K562 (cell line): ENCODE measurements at regions not wholly inside any gene's neighbourhood (a gene's known extent, or its start where the extent isn't known, plus 50 kb on each side); places are given as distances from the start of the nearest gene placed in this dataset.

Experiments
- ATF1 ChIP-seq, 2 experiments: fragments of 450-650 bp in 1 of 2; IDR thresholded peaks; 2 replicates each; pipeline ENCODE4 v1.6.1; 2016; ENCODE audit warnings: missing compliant biosample characterization in 1 of 2, missing genetic modification characterization in 1 of 2
- CEBPB ChIP-seq: fragments of 450-650 bp; IDR thresholded peaks from 2 replicates; pipeline ENCODE4 v1.6.1; 2016; ENCODE audit warnings: missing genetic modification characterization, missing compliant biosample characterization
- KDM1A ChIP-seq, 2 experiments: fragments of 450-650 bp; IDR thresholded peaks; 2 replicates each; pipeline ENCODE4 v1.6.1; 2016; ENCODE audit warnings: mild to moderate bottlenecking in 2 of 2
- KLF6 ChIP-seq: fragments of 250-450 bp; sonication (Bioruptor Pico); IDR thresholded peaks from 2 replicates; pipeline ENCODE4 v1.4.0; 2020; ENCODE audit warnings: mild to moderate bottlenecking, moderate library complexity, borderline replicate concordance
- ZNF121 ChIP-seq: sonication (generic); formaldehyde crosslinking; conservative IDR thresholded peaks from 2 replicates; pipeline ENCODE4 v1.8.0; 2022; ENCODE audit warnings: missing genetic modification reagents
- ZNF699 ChIP-seq: fragments of 250-450 bp; sonication (Bioruptor Pico); IDR thresholded peaks from 2 replicates; pipeline ENCODE4 v1.8.0; 2021; ENCODE audit warnings: mild to moderate bottlenecking, moderate library complexity; ENCODE audit not compliant: insufficient replicate concordance
- ZNF79 ChIP-seq: fragments of 250-450 bp; sonication (Bioruptor Pico); IDR thresholded peaks from 2 replicates; pipeline ENCODE4 v1.4.0; 2020; ENCODE audit warnings: low read depth, mild to moderate bottlenecking, moderate library complexity
- TF ChIP-seq, protein P1 (sequence below), 3 experiments: IDR thresholded peaks in 2 of 3; conservative IDR thresholded peaks in 1 of 3; 2 replicates each; pipeline ENCODE4 v1.5.1; 2011 to 2012; ENCODE audit warnings: low read length in 3 of 3, mild to moderate bottlenecking in 3 of 3, control low read depth in 2 of 3, improper control_type of control experiment in 1 of 3, inconsistent platforms in 1 of 3, low read depth in 1 of 3, mixed read lengths in 1 of 3, moderate library complexity in 1 of 3; ENCODE audit not compliant: insufficient read depth in 2 of 3
- TF ChIP-seq, protein P2 (sequence below), 2 experiments: fragments of 450-650 bp; formaldehyde crosslinking in 1 of 2; IDR thresholded peaks; 2 replicates each; pipeline versions ENCODE4 v1.4.0 to v1.6.1; 2014 to 2020; ENCODE audit warnings: mild to moderate bottlenecking in 2 of 2, borderline replicate concordance in 1 of 2, low read depth in 1 of 2
- TF ChIP-seq, protein P3 (sequence below), 2 experiments: fragments of 450-650 bp in 1 of 2; sonication (generic) in 1 of 2; formaldehyde crosslinking in 1 of 2; IDR thresholded peaks in 1 of 2; conservative IDR thresholded peaks in 1 of 2; 2 replicates each; pipeline versions ENCODE4 v1.6.1 to v1.8.1; 2016 to 2023; ENCODE audit warnings: mild to moderate bottlenecking in 2 of 2, moderate library complexity in 2 of 2, inconsistent platforms in 1 of 2, missing genetic modification reagents in 1 of 2

DNA sequence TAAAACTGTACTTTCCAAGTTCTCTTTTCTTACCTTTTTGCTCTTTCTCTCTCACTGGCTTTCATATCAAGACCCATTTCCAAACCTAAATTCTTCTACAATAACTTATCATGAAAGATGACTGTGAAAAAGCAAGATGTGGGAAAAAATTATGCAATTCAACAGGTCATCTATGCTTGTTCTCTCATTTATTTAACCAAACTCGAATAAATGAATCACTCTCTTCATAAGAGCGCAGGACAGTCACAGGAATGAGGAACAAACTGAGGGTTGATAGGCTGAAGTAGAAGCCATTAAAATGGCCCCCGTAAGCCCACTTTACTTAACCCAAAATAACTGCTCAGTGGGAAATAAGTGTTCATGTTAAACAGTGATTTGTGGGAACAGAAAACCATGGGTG lies 1289.7 kb upstream of the SORCS1 start:
- no peak for TF ChIP-seq KDM1A (IDR thresholded peaks at IDR 0.05)
- TF ChIP-seq CEBPB, result no peak
- no peak for TF ChIP-seq KLF6
- TF ChIP-seq, protein P1, sequence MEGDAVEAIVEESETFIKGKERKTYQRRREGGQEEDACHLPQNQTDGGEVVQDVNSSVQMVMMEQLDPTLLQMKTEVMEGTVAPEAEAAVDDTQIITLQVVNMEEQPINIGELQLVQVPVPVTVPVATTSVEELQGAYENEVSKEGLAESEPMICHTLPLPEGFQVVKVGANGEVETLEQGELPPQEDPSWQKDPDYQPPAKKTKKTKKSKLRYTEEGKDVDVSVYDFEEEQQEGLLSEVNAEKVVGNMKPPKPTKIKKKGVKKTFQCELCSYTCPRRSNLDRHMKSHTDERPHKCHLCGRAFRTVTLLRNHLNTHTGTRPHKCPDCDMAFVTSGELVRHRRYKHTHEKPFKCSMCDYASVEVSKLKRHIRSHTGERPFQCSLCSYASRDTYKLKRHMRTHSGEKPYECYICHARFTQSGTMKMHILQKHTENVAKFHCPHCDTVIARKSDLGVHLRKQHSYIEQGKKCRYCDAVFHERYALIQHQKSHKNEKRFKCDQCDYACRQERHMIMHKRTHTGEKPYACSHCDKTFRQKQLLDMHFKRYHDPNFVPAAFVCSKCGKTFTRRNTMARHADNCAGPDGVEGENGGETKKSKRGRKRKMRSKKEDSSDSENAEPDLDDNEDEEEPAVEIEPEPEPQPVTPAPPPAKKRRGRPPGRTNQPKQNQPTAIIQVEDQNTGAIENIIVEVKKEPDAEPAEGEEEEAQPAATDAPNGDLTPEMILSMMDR (IDR thresholded peaks at IDR 0.05 in 2 of 3, conservative IDR thresholded peaks at IDR 0.05 in 1 of 3; ENCODE audit: insufficient read depth in 2 of 3, low read depth in 1 of 3, low read length in 3 of 3), result no peak
- TF ChIP-seq ATF1 (CRISPR knock-in tag; IDR thresholded peaks at IDR 0.05), result no peak
- no peak for TF ChIP-seq ATF1 (tag; IDR thresholded peaks at IDR 0.05)
- no peak for TF ChIP-seq ZNF121 (CRISPR knock-in tag)
- TF ChIP-seq ZNF79 (CRISPR knock-in tag), result no peak
- TF ChIP-seq ZNF699, result no peak
- TF ChIP-seq, protein P2, sequence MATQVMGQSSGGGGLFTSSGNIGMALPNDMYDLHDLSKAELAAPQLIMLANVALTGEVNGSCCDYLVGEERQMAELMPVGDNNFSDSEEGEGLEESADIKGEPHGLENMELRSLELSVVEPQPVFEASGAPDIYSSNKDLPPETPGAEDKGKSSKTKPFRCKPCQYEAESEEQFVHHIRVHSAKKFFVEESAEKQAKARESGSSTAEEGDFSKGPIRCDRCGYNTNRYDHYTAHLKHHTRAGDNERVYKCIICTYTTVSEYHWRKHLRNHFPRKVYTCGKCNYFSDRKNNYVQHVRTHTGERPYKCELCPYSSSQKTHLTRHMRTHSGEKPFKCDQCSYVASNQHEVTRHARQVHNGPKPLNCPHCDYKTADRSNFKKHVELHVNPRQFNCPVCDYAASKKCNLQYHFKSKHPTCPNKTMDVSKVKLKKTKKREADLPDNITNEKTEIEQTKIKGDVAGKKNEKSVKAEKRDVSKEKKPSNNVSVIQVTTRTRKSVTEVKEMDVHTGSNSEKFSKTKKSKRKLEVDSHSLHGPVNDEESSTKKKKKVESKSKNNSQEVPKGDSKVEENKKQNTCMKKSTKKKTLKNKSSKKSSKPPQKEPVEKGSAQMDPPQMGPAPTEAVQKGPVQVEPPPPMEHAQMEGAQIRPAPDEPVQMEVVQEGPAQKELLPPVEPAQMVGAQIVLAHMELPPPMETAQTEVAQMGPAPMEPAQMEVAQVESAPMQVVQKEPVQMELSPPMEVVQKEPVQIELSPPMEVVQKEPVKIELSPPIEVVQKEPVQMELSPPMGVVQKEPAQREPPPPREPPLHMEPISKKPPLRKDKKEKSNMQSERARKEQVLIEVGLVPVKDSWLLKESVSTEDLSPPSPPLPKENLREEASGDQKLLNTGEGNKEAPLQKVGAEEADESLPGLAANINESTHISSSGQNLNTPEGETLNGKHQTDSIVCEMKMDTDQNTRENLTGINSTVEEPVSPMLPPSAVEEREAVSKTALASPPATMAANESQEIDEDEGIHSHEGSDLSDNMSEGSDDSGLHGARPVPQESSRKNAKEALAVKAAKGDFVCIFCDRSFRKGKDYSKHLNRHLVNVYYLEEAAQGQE (IDR thresholded peaks at IDR 0.05; ENCODE audit: borderline replicate concordance), result no peak
- TF ChIP-seq, protein P2 (CRISPR knock-in tag; IDR thresholded peaks at IDR 0.05; ENCODE audit: low read depth), result no peak
- TF ChIP-seq, protein P3, sequence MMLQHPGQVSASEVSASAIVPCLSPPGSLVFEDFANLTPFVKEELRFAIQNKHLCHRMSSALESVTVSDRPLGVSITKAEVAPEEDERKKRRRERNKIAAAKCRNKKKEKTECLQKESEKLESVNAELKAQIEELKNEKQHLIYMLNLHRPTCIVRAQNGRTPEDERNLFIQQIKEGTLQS (IDR thresholded peaks at IDR 0.05), result no peak
- TF ChIP-seq, protein P3 (CRISPR knock-in tag; conservative IDR thresholded peaks at IDR 0.05), result no peak
